GM21390 (cell line): ENCODE measurements at regions not wholly inside any gene's neighbourhood (a gene's known extent, or its start where the extent isn't known, plus 50 kb on each side); places are given as distances from the start of the nearest gene placed in this dataset.
"Not testable (repeated sequence)": the region's sequence is repeated elsewhere in the genome, so short reads cannot be mapped to it uniquely, and the experiment has no call there.

Experiments used
- ATAC-seq: cut with Tn5 transposase; IDR thresholded peaks from one replicate; pipeline ENCODE4 v1.9.1; 2021; ENCODE audit not compliant: unreplicated experiment

- no peak for ATAC-seq
Observed at GRCh38 chr2:58633613-58634365, 392.7 kb upstream of the FANCL start.

- ATAC-seq, result no peak
Observed at GRCh38 chr2:58631986-58632385, 390.9 kb upstream of the FANCL start.

GRCh38 chr2:58629545-58630119 lies 388.5 kb upstream of the FANCL start:
- no peak for ATAC-seq

GRCh38 chr2:58620896-58621295 lies 379.8 kb upstream of the FANCL start:
- no peak for ATAC-seq

- no peak for ATAC-seq
Observed at GRCh38 chr2:58620093-58620492, 379.0 kb upstream of the FANCL start.

- no peak for ATAC-seq
Observed at GRCh38 chr2:58616961-58617360, 375.8 kb upstream of the FANCL start.

- no peak for ATAC-seq
Observed at GRCh38 chr2:58614219-58614618, 373.1 kb upstream of the FANCL start.

GRCh38 chr2:58612973-58613372 lies 371.8 kb upstream of the FANCL start:
- ATAC-seq, result no peak

- ATAC-seq, result no peak
Observed at GRCh38 chr2:58609326-58609725, 368.2 kb upstream of the FANCL start.

- ATAC-seq, result no peak
Observed at GRCh38 chr2:58608146-58608545, 367.0 kb upstream of the FANCL start.

- ATAC-seq, result no peak
Observed at GRCh38 chr2:58607448-58607847, 366.3 kb upstream of the FANCL start.

GRCh38 chr2:58606799-58607198 lies 365.7 kb upstream of the FANCL start:
- no peak for ATAC-seq

- ATAC-seq, result no peak
Observed at GRCh38 chr2:58604096-58604495, 363.0 kb upstream of the FANCL start.

GRCh38 chr2:58601017-58601416 lies 359.9 kb upstream of the FANCL start:
- no peak for ATAC-seq

GRCh38 chr2:58598171-58598570 lies 357.0 kb upstream of the FANCL start:
- ATAC-seq, result no peak

- no peak for ATAC-seq
Observed at GRCh38 chr2:58595714-58596113, 354.6 kb upstream of the FANCL start.

GRCh38 chr2:58594762-58595161 lies 353.6 kb upstream of the FANCL start:
- ATAC-seq, result no peak

GRCh38 chr2:58594175-58594574 lies 353.1 kb upstream of the FANCL start:
- ATAC-seq, result no peak

GRCh38 chr2:58586178-58586577 lies 345.1 kb upstream of the FANCL start:
- ATAC-seq, result not testable (repeated sequence)

GRCh38 chr2:58585233-58585632 lies 344.1 kb upstream of the FANCL start:
- no peak for ATAC-seq

GRCh38 chr2:58584606-58585118 lies 343.5 kb upstream of the FANCL start:
- ATAC-seq, result no peak

- ATAC-seq, result no peak
Observed at GRCh38 chr2:58578276-58578675, 337.2 kb upstream of the FANCL start.

- no peak for ATAC-seq
Observed at GRCh38 chr2:58574873-58575272, 333.7 kb upstream of the FANCL start.
